GM23338 (cell line): ENCODE measurements at regions not wholly inside any gene's neighbourhood (a gene's known extent, or its start where the extent isn't known, plus 50 kb on each side); places are given as distances from the start of the nearest gene placed in this dataset.

Source experiments
- ATAC-seq: fragments of 200-7000 bp; cut with Tn5 transposase; 3 replicates; pipeline ENCODE4 v1.9.1; 2020
- DNase-seq: peaks from one replicate; pipeline ENCODE4 v3.0.0-alpha.2; 2015; ENCODE audit warnings: low spot score
- H2AFZ ChIP-seq: fragments of 200-600 bp; sonication (generic); 2 replicates; pipeline ENCODE4 v1.8.0; 2016; ENCODE audit warnings: antibody characterized with exemption, mild to moderate bottlenecking, moderate library complexity
- H3F3A ChIP-seq: fragments of 200-600 bp; sonication (generic); replicated peaks from 2 replicates; pipeline ENCODE4 v1.8.0; 2017; ENCODE audit warnings: antibody characterized with exemption, mixed run types, low read depth
- H3K27ac ChIP-seq: fragments of 200-600 bp; sonication (generic); 2 replicates; pipeline ENCODE4 v1.6.1; 2016; ENCODE audit warnings: low read depth
- H3K27me3 ChIP-seq: fragments of 200-600 bp; sonication (generic); 2 replicates; pipeline ENCODE4 v1.8.0; 2016; ENCODE audit warnings: mild to moderate bottlenecking, mixed run types, moderate library complexity; ENCODE audit not compliant: insufficient read depth
- H3K36me3 ChIP-seq: fragments of 200-600 bp; sonication (generic); 2 replicates; pipeline ENCODE4 v1.8.0; 2016; ENCODE audit warnings: mild to moderate bottlenecking; ENCODE audit not compliant: insufficient read depth
- H3K4me1 ChIP-seq: fragments of 200-600 bp; sonication (generic); 2 replicates; pipeline ENCODE4 v1.8.0; 2016; ENCODE audit warnings: mild to moderate bottlenecking, moderate library complexity; ENCODE audit not compliant: insufficient read depth
- H3K4me2 ChIP-seq: fragments of 200-600 bp; sonication (generic); 2 replicates; pipeline ENCODE4 v1.7.1; 2017; ENCODE audit warnings: mixed run types
- H3K4me3 ChIP-seq: fragments of 200-600 bp; sonication (generic); 2 replicates; pipeline ENCODE4 v1.6.1; 2016; ENCODE audit warnings: mixed run types
- H3K79me2 ChIP-seq: fragments of 200-600 bp; sonication (generic); replicated peaks from 2 replicates; pipeline ENCODE4 v1.8.0; 2017; ENCODE audit warnings: mild to moderate bottlenecking; ENCODE audit not compliant: insufficient read depth
- H3K9me2 ChIP-seq: fragments of 200-600 bp; sonication (generic); 2 replicates; pipeline ENCODE4 v1.8.0; 2017; ENCODE audit not compliant: insufficient read depth
- H4K20me1 ChIP-seq: fragments of 200-600 bp; sonication (generic); replicated peaks from 2 replicates; pipeline ENCODE4 v1.8.0; 2017; ENCODE audit warnings: mild to moderate bottlenecking; ENCODE audit not compliant: insufficient read depth
- H3K27ac Mint-ChIP-seq: 2 replicates; pipeline ENCODE4 v1.8.0; 2020; ENCODE audit warnings: inconsistent platforms, mild to moderate bottlenecking, moderate library complexity, mixed read lengths
- H3K27me3 Mint-ChIP-seq: 3 replicates; pipeline ENCODE4 v1.8.0; 2022; ENCODE audit warnings: low read depth, mild to moderate bottlenecking, moderate library complexity, mixed read lengths, inconsistent platforms; ENCODE audit not compliant: insufficient read depth, poor library complexity
- H3K36me3 Mint-ChIP-seq: 3 replicates; pipeline ENCODE4 v1.8.0; 2021; ENCODE audit warnings: low read depth, mild to moderate bottlenecking, inconsistent platforms, moderate library complexity, mixed read lengths
- H3K4me1 Mint-ChIP-seq: 3 replicates; pipeline ENCODE4 v1.8.0; 2020; ENCODE audit warnings: mild to moderate bottlenecking, inconsistent platforms, mixed read lengths
- H3K4me3 Mint-ChIP-seq: 3 replicates; pipeline ENCODE4 v1.8.0; 2021; ENCODE audit warnings: moderate library complexity, mild to moderate bottlenecking, inconsistent platforms, mixed read lengths
- H3K9me3 Mint-ChIP-seq: 3 replicates; pipeline ENCODE4 v1.8.0; 2020; ENCODE audit warnings: moderate library complexity, mild to moderate bottlenecking, inconsistent platforms, mixed read lengths
- CTCF ChIP-seq, 2 experiments: fragments of 200-600 bp in 1 of 2; sonication (generic) in 1 of 2; conservative IDR thresholded peaks; 2 replicates each; pipeline versions ENCODE4 v1.5.1 to v1.6.1; 2016 to 2017; ENCODE audit warnings: antibody characterized with exemption in 2 of 2, low read depth in 2 of 2, mild to moderate bottlenecking in 2 of 2, moderate library complexity in 1 of 2
- ETS1 ChIP-seq: IDR thresholded peaks from 2 replicates; pipeline ENCODE4 v1.6.1; 2016; ENCODE audit warnings: antibody characterized with exemption
- EZH2phosphoT487 ChIP-seq: fragments of 200-600 bp; sonication (generic); IDR thresholded peaks from one replicate; pipeline ENCODE4 v1.8.1; 2018; ENCODE audit warnings: antibody characterized with exemption; ENCODE audit not compliant: unreplicated experiment
- JUNB ChIP-seq: IDR thresholded peaks from one replicate; pipeline ENCODE4 v1.6.1; 2016; ENCODE audit warnings: antibody characterized with exemption; ENCODE audit not compliant: unreplicated experiment
- NANOG ChIP-seq: IDR thresholded peaks from 2 replicates; pipeline ENCODE4 v1.6.1; 2016; ENCODE audit warnings: antibody characterized with exemption, borderline replicate concordance
- POLR2AphosphoS5 ChIP-seq: IDR thresholded peaks from 2 replicates; pipeline ENCODE4 v1.6.1; 2016; ENCODE audit warnings: antibody characterized with exemption, low read depth
- STAT1 ChIP-seq: IDR thresholded peaks from one replicate; pipeline ENCODE4 v1.6.1; 2016; ENCODE audit warnings: antibody characterized with exemption; ENCODE audit not compliant: unreplicated experiment
- ZNF114 ChIP-seq: fragments of 250-450 bp; sonication (Bioruptor Pico); IDR thresholded peaks from 2 replicates; pipeline ENCODE4 v1.5.0; 2020; ENCODE audit warnings: mild to moderate bottlenecking, moderate library complexity
- ZNF331 ChIP-seq: fragments of 250-450 bp; sonication (Bioruptor Pico); IDR thresholded peaks from 2 replicates; pipeline ENCODE4 v1.5.0; 2020; ENCODE audit warnings: low read depth, mild to moderate bottlenecking, moderate library complexity
- TF ChIP-seq, protein P1 (sequence below): IDR thresholded peaks from one replicate; pipeline ENCODE4 v1.6.1; 2018; ENCODE audit warnings: antibody characterized with exemption; ENCODE audit not compliant: unreplicated experiment

- Histone ChIP-seq H3K27ac (no peak overlapping the region), H3K4me2 (no peak overlapping the region), H3K79me2 (no peaks in the 10 kb centered on the region), H2AFZ (no peak overlapping the region), H4K20me1 (no peaks in the 10 kb centered on the region), H3K27me3 (no peaks in the 10 kb centered on the region), H3F3A (no peaks in the 10 kb centered on the region), H3K9me2 (0 out of 2 replicates have a peak, but pooled peaks cover 4% of the 10 kb centered on the region), H3K4me1 (no peaks in the 10 kb centered on the region), H3K36me3 (no peaks in the 10 kb centered on the region), H3K4me3 (no peak overlapping the region)
- H3K4me1 Mint-ChIP-seq: no peaks in the 10 kb centered on the region; the same call in 1 of the 3 replicates
- TF ChIP-seq, protein P1, sequence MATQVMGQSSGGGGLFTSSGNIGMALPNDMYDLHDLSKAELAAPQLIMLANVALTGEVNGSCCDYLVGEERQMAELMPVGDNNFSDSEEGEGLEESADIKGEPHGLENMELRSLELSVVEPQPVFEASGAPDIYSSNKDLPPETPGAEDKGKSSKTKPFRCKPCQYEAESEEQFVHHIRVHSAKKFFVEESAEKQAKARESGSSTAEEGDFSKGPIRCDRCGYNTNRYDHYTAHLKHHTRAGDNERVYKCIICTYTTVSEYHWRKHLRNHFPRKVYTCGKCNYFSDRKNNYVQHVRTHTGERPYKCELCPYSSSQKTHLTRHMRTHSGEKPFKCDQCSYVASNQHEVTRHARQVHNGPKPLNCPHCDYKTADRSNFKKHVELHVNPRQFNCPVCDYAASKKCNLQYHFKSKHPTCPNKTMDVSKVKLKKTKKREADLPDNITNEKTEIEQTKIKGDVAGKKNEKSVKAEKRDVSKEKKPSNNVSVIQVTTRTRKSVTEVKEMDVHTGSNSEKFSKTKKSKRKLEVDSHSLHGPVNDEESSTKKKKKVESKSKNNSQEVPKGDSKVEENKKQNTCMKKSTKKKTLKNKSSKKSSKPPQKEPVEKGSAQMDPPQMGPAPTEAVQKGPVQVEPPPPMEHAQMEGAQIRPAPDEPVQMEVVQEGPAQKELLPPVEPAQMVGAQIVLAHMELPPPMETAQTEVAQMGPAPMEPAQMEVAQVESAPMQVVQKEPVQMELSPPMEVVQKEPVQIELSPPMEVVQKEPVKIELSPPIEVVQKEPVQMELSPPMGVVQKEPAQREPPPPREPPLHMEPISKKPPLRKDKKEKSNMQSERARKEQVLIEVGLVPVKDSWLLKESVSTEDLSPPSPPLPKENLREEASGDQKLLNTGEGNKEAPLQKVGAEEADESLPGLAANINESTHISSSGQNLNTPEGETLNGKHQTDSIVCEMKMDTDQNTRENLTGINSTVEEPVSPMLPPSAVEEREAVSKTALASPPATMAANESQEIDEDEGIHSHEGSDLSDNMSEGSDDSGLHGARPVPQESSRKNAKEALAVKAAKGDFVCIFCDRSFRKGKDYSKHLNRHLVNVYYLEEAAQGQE: no peak
- no peak for TF ChIP-seq STAT1
- no peak for TF ChIP-seq ZNF331
- no peak for TF ChIP-seq NANOG
- DNase-seq (no peak), ATAC-seq (no peak)
- peaks cover 4% of the 10 kb centered on the region for H3K27me3 Mint-ChIP-seq
- no peak overlapping the region for H3K4me3 Mint-ChIP-seq
- peaks cover 7% of the 10 kb centered on the region; the same call in 1 of the 3 replicates for H3K36me3 Mint-ChIP-seq
- H3K27ac Mint-ChIP-seq: no peak overlapping the region
- peaks cover 16% of the 10 kb centered on the region for H3K9me3 Mint-ChIP-seq
Measured at GRCh38 chr3:40725031-40725430, 200.3 kb downstream of the ZNF621 start.

DNA sequence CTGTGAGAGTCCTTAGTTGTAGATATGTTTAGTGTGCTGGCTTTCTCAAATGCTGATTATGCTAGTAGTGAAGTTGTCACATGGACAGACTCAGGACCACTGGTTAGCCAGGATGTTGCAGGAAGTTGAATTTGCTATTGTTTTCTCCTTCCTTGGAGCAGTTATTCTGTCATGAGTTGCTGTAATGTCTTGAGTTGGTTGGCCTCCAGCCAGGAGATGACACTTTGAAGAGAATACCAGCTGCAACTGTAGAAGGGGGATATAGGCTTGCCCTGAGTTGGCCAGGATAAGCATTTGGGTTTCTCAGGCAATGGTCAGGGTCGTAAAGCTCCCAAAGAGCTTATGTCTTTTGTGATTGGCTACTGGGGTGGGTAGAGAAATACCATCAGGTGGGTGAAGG, 206.7 kb downstream of the ZNF621 start:
- no peaks in the 10 kb centered on the region for H3K36me3 ChIP-seq
- H3K9me2 ChIP-seq: peaks cover 12% of the 10 kb centered on the region; the same call in 1 of the 2 replicates
- no peak overlapping the region for H3K27ac ChIP-seq
- no peaks in the 10 kb centered on the region for H3K4me1 Mint-ChIP-seq
- H3K4me2 ChIP-seq: no peak overlapping the region
- H2AFZ ChIP-seq: no peak overlapping the region
- no peaks in the 10 kb centered on the region for H3F3A ChIP-seq
- no peak overlapping the region for H3K4me3 ChIP-seq
- H3K27ac Mint-ChIP-seq: no peak overlapping the region
- H3K4me1 ChIP-seq: no peaks in the 10 kb centered on the region
- peaks cover 31% of the 10 kb centered on the region for H3K9me3 Mint-ChIP-seq
- no peak overlapping the region for H3K4me3 Mint-ChIP-seq
- no peak for ATAC-seq
- no peaks in the 10 kb centered on the region for H3K27me3 ChIP-seq
- H3K79me2 ChIP-seq: no peaks in the 10 kb centered on the region
- peaks cover 16% of the 10 kb centered on the region; the same call in 2 of the 3 replicates for H3K36me3 Mint-ChIP-seq
- no peaks in the 10 kb centered on the region for H3K27me3 Mint-ChIP-seq
- DNase-seq: no peak
- H4K20me1 ChIP-seq: no peaks in the 10 kb centered on the region
- TF ChIP-seq ETS1 (no peak), JUNB (no peak), EZH2phosphoT487 (no peak), ZNF331 (no peak), ZNF114 (CRISPR knock-in tag) (no peak), POLR2AphosphoS5 (no peak), CTCF (conservative IDR thresholded peaks at IDR 0.05; ENCODE audit: low read depth in 2 of 2) (no peak)
- TF ChIP-seq, protein P1: no peak
